Spleen (tissue), 7 donors: ENCODE measurements at regions not wholly inside any gene's neighbourhood (a gene's known extent, or its start where the extent isn't known, plus 50 kb on each side); places are given as distances from the start of the nearest gene placed in this dataset.

Experiments used
- POLR2A ChIP-seq, 3 donors: fragments of 450-650 bp; IDR thresholded peaks; one replicate each; pipeline ENCODE4 v1.5.1; 2017; ENCODE audit warnings: antibody characterized with exemption in 3 of 3, mild to moderate bottlenecking in 1 of 3
- TF ChIP-seq, protein P1 (sequence below), 11 experiments: fragments of 200-600 bp in 7 of 11; fragments of 450-650 bp in 4 of 11; sonication (generic) in 4 of 11; IDR thresholded peaks in 8 of 11; conservative IDR thresholded peaks in 3 of 11; 1 replicate in 7 of 11; 2 replicates in 4 of 11; pipeline versions ENCODE4 v1.4.0 to v1.8.0; 2016 to 2021; ENCODE audit warnings: antibody characterized with exemption in 11 of 11, inconsistent platforms in 4 of 11, mild to moderate bottlenecking in 1 of 11
- donor health status: DM: no; HTN: no; CAD: no; lungs with moderate emphysema.
- donor health status: DM: no; HTN: no; CAD: no.
- donor health status: DM: no; HTN: no; CAD: no.

- TF ChIP-seq, protein P1, sequence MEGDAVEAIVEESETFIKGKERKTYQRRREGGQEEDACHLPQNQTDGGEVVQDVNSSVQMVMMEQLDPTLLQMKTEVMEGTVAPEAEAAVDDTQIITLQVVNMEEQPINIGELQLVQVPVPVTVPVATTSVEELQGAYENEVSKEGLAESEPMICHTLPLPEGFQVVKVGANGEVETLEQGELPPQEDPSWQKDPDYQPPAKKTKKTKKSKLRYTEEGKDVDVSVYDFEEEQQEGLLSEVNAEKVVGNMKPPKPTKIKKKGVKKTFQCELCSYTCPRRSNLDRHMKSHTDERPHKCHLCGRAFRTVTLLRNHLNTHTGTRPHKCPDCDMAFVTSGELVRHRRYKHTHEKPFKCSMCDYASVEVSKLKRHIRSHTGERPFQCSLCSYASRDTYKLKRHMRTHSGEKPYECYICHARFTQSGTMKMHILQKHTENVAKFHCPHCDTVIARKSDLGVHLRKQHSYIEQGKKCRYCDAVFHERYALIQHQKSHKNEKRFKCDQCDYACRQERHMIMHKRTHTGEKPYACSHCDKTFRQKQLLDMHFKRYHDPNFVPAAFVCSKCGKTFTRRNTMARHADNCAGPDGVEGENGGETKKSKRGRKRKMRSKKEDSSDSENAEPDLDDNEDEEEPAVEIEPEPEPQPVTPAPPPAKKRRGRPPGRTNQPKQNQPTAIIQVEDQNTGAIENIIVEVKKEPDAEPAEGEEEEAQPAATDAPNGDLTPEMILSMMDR (IDR thresholded peaks at IDR 0.05 in 8 of 11, conservative IDR thresholded peaks at IDR 0.05 in 3 of 11), result no peak
- TF ChIP-seq POLR2A (IDR thresholded peaks at IDR 0.05), result no peak
Measured at GRCh38 chr6:137650720-137651119, 156.5 kb upstream of the OLIG3 start.
